Stimulated activated naive CD8-positive, alpha-beta T cell treated with anti-CD3 and anti-CD28 coated beads, Interleukin-15, amount 100 ng/mL, for 72 hours (primary cell): ENCODE measurements at regions not wholly inside any gene's neighbourhood (a gene's known extent, or its start where the extent isn't known, plus 50 kb on each side); places are given as distances from the start of the nearest gene placed in this dataset.
"Not testable (repeated sequence)": the region's sequence is repeated elsewhere in the genome, so short reads cannot be mapped to it uniquely, and the experiment has no call there.

Source experiments
- ATAC-seq: fragments of 150-1000 bp; cut with Tn5 transposase; 2 replicates; pipeline ENCODE4 v1.10.0; 2021; ENCODE audit warnings: mild to moderate bottlenecking, moderate library complexity
- DNase-seq, 2 donors: peaks; one replicate each; pipeline ENCODE4 v3.0.0; 2021 to 2022
- H3K27ac Mint-ChIP-seq, 2 donors: one replicate each; pipeline ENCODE4 v1.8.0; 2022; ENCODE audit warnings: mild to moderate bottlenecking in 2 of 2, mixed read lengths in 2 of 2, moderate library complexity in 2 of 2
- H3K27me3 Mint-ChIP-seq: one replicate; pipeline ENCODE4 v1.8.0; 2022; ENCODE audit warnings: mixed read lengths
- H3K4me1 Mint-ChIP-seq: one replicate; pipeline ENCODE4 v1.8.0; 2022; ENCODE audit warnings: mild to moderate bottlenecking, mixed read lengths
- H3K4me3 Mint-ChIP-seq, 2 donors: one replicate each; pipeline ENCODE4 v1.8.0; 2022; ENCODE audit warnings: mild to moderate bottlenecking in 2 of 2, mixed read lengths in 2 of 2, moderate library complexity in 1 of 2
- H3K9me3 Mint-ChIP-seq, 2 donors: one replicate each; pipeline ENCODE4 v1.8.0; 2022; ENCODE audit warnings: mixed read lengths in 2 of 2

DNA sequence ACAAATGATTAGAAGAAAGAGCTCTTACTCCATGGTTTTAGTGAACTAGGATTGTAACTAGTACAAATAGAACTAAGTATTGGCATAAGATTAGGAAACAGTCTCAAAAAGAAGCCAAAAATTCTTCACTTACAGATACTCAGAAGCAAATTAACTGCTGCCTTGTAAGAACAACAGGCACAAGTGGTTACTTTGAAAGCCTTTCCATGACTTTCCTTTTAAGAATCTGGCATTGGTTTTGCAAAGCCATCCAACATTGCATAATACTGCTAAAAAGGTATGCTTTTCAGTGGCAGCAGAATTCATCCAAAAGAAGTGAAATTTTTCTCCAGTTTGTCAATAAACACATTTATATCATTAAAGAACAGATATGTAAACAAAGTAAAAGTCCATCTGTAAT lies 126.8 kb upstream of the ODAD2 start:
- H3K4me3 Mint-ChIP-seq: no peak overlapping the region
- H3K27me3 Mint-ChIP-seq: no peaks in the 10 kb centered on the region
- ATAC-seq (no peak), DNase-seq (no peak)
- no peak overlapping the region for H3K27ac Mint-ChIP-seq
- peaks cover 40% of the 10 kb centered on the region for H3K4me1 Mint-ChIP-seq
- H3K9me3 Mint-ChIP-seq: peaks cover 20 to 21% of the 10 kb centered on the region in 2 donors

DNA sequence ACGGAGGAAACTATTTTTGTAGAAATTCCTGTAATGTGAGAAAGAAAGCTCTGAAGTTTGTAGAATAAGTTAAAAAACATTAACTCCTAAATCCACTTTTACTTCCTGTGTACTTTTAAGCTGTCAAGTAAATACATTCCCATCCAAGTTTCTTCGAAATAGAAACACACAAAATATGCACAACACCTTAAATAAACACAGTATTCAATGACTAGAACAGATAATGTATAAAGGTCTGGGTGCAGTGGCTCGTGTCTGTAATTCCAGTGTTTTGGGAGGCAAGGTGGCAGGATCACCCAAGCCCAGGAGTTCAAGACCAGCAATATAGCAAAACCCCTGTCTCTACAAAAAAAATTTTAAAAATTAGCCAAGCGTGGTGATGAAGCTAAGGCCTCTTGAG lies 121.9 kb upstream of the ODAD2 start:
- ATAC-seq: no peak

GRCh38 chr10:28120043-28120749 lies 121.3 kb upstream of the ODAD2 start:
- DNase-seq (peak; percentile 20 to 22), ATAC-seq (peak; percentile 39)
- Mint-ChIP-seq H3K9me3 (no peaks in the 10 kb centered on the region), H3K4me1 (peaks cover 60% of the 10 kb centered on the region), H3K27ac (peak overlapping the region; percentile 86 to 99), H3K4me3 (peak overlapping the region; percentile 29 to 59), H3K27me3 (no peaks in the 10 kb centered on the region)

More for the DNA sequence above, 121.9 kb upstream of the ODAD2 start:
- Mint-ChIP-seq H3K27ac (peak overlapping the region; percentile 86 to 99), H3K4me3 (no peak overlapping the region), H3K4me1 (peaks cover 60% of the 10 kb centered on the region), H3K27me3 (no peaks in the 10 kb centered on the region), H3K9me3 (no peaks in the 10 kb centered on the region)
- no peak for DNase-seq

GRCh38 chr10:28118985-28119628 lies 120.2 kb upstream of the ODAD2 start:
- peak overlapping the region; percentile 45 to 59 for H3K4me3 Mint-ChIP-seq
- H3K9me3 Mint-ChIP-seq: no peaks in the 10 kb centered on the region
- peak overlapping the region; percentile 86 to 99 for H3K27ac Mint-ChIP-seq
- no peaks in the 10 kb centered on the region for H3K27me3 Mint-ChIP-seq
- H3K4me1 Mint-ChIP-seq: peaks cover 57% of the 10 kb centered on the region
- ATAC-seq (peak; percentile 54), DNase-seq (no peak)

- no peaks in the 10 kb centered on the region for H3K27me3 Mint-ChIP-seq
- H3K4me3 Mint-ChIP-seq: no peak overlapping the region
These were observed 114.3 kb upstream of the ODAD2 start for GRCh38 chr10:28113202-28113601.

GRCh38 chr10:28111712-28112111 lies 112.8 kb upstream of the ODAD2 start:
- H3K9me3 Mint-ChIP-seq: no peaks in the 10 kb centered on the region
- H3K27ac Mint-ChIP-seq: no peak overlapping the region
- no peak for ATAC-seq
- H3K27me3 Mint-ChIP-seq: no peaks in the 10 kb centered on the region
- peaks cover 13% of the 10 kb centered on the region for H3K4me1 Mint-ChIP-seq
- DNase-seq: no peak
- H3K4me3 Mint-ChIP-seq: no peak overlapping the region

More at GRCh38 chr10:28113202-28113601, 114.3 kb upstream of the ODAD2 start:
- ATAC-seq (no peak), DNase-seq (no peak)
- no peaks in the 10 kb centered on the region for H3K9me3 Mint-ChIP-seq
- peaks cover 22% of the 10 kb centered on the region for H3K4me1 Mint-ChIP-seq
- peak overlapping the region in 1 of 2 donors; percentile 56 for H3K27ac Mint-ChIP-seq

DNA sequence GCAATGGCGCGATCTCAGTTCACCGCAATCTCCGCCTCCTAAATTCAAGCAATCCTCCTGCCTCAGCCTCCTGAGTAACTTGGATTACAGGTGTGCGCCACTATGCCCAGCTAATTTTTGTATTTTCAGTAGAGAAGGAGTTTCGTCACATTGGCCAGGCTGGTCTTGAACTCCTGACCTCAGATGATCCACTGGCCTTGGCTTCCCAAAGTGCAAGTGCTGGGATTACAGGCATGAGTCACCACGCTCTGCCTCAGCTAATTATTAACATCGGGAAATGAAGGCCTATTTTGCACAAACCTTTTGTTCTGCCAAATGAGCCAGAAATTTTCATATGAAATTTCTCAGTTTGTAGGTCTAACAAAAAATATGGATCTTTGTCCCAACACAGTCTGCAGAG lies 106.7 kb upstream of the ODAD2 start:
- ATAC-seq (no peak), DNase-seq (no peak)
- no peaks in the 10 kb centered on the region for H3K4me1 Mint-ChIP-seq
- no peaks in the 10 kb centered on the region for H3K9me3 Mint-ChIP-seq
- H3K27me3 Mint-ChIP-seq: no peaks in the 10 kb centered on the region
- H3K27ac Mint-ChIP-seq: no peak overlapping the region
- no peak overlapping the region for H3K4me3 Mint-ChIP-seq

DNA sequence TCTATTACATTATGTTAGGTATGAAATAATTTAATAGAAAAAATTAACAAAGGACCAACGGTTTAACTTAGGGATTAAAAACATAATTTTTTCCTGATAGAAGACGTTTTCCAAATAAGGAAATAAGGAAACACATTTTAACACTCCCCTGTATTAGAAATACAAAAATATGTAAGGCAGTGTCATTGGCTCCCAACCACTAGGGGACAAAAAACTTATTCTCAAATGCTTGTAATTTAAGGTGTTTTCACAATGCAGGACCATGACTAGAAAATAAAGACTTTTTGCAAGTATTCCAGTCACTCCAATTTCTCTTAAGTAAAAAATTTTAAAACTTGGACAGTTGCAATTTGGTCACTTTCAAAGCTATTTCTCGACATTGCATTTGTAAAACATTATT lies 98.8 kb upstream of the ODAD2 start:
- no peak overlapping the region for H3K4me3 Mint-ChIP-seq
- no peak overlapping the region for H3K27ac Mint-ChIP-seq
- no peaks in the 10 kb centered on the region for H3K4me1 Mint-ChIP-seq
- no peaks in the 10 kb centered on the region for H3K9me3 Mint-ChIP-seq
- H3K27me3 Mint-ChIP-seq: no peaks in the 10 kb centered on the region
- DNase-seq (no peak), ATAC-seq (no peak)

DNA sequence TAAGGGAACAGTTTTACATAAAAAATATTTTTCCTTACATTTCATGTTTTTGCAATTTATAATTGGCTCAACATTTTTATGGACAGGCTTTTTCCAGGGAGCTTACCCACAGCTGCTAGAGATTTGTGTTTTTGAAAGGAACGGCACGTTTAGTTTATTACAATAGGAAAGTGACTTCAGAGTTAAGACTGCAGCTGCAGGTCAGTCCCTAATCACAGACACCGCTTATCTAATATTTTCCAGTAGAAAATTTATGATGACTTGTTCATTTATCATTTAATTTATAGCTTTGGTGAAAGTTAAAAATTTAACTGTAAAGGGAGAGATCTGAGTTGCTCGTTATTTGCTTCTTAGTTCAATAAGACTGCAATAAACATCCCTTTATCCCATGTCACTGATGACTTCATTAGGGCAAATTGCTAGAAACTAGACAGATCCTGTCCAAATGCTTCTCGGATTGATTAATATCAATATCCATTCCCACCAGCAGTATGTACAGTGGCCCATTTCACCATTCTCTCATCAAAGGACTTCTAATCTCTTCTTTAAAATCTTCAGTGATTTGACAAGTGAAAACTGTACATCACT lies 97.0 kb upstream of the ODAD2 start:
- no peak for DNase-seq
- no peaks in the 10 kb centered on the region for H3K9me3 Mint-ChIP-seq
- peaks cover 6% of the 10 kb centered on the region for H3K4me1 Mint-ChIP-seq
- no peak for ATAC-seq
- H3K27ac Mint-ChIP-seq: no peak overlapping the region
- H3K27me3 Mint-ChIP-seq: no peaks in the 10 kb centered on the region
- no peak overlapping the region for H3K4me3 Mint-ChIP-seq

DNA sequence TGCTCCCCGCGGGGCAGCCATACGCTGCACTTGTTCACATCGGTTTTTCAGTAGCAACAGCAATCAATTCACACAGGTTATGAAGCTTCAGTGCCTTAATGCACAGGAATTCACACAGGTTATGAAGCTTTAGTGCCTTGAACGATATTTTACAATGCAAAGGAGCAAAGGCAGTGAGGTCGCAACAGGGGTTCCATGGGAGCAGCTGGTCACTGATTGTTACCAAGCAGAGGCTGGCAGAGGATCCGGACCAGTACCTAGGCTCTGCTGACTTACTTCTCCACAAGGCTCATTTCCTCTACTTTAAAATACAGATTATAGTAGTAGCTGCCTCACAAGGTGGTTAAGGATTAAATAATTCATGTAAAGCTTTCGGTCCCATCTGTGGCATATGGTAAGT lies 95.2 kb upstream of the ODAD2 start:
- Mint-ChIP-seq H3K4me1 (peaks cover 10% of the 10 kb centered on the region), H3K27me3 (no peaks in the 10 kb centered on the region), H3K4me3 (no peak overlapping the region), H3K9me3 (no peaks in the 10 kb centered on the region), H3K27ac (no peak overlapping the region)
- ATAC-seq (no peak), DNase-seq (no peak)

- H3K27me3 Mint-ChIP-seq: no peaks in the 10 kb centered on the region
- DNase-seq (no peak), ATAC-seq (no peak)
- H3K4me3 Mint-ChIP-seq: no peak overlapping the region
- H3K27ac Mint-ChIP-seq: no peak overlapping the region
- peaks cover 26% of the 10 kb centered on the region for H3K4me1 Mint-ChIP-seq
- peaks cover 10 to 14% of the 10 kb centered on the region in 2 donors for H3K9me3 Mint-ChIP-seq
These were observed 93.0 kb upstream of the ODAD2 start for GRCh38 chr10:28091913-28092312.

- DNase-seq (no peak), ATAC-seq (no peak)
- H3K27me3 Mint-ChIP-seq: no peaks in the 10 kb centered on the region
- H3K27ac Mint-ChIP-seq: no peak overlapping the region
- peaks cover 16 to 24% of the 10 kb centered on the region in 2 donors for H3K9me3 Mint-ChIP-seq
- H3K4me3 Mint-ChIP-seq: no peak overlapping the region
- H3K4me1 Mint-ChIP-seq: peaks cover 26% of the 10 kb centered on the region
These were observed 91.6 kb upstream of the ODAD2 start for GRCh38 chr10:28090506-28090905.

- peak overlapping the region; percentile 56 to 73 for H3K27ac Mint-ChIP-seq
These were observed 90.6 kb upstream of the ODAD2 start for GRCh38 chr10:28089467-28089866.

GRCh38 chr10:28087661-28088351 lies 88.9 kb upstream of the ODAD2 start:
- peak in 1 of 2 donors; percentile 24 for DNase-seq
- peak overlapping the region; percentile 97 to 98 for H3K27ac Mint-ChIP-seq
- no peaks in the 10 kb centered on the region for H3K27me3 Mint-ChIP-seq
- H3K4me1 Mint-ChIP-seq: peaks cover 26% of the 10 kb centered on the region
- ATAC-seq: peak; percentile 93
- peak overlapping the region; percentile 25 to 62 for H3K4me3 Mint-ChIP-seq
- H3K9me3 Mint-ChIP-seq: peaks cover 19 to 25% of the 10 kb centered on the region in 2 donors

More at GRCh38 chr10:28089467-28089866, 90.6 kb upstream of the ODAD2 start:
- H3K4me1 Mint-ChIP-seq: peaks cover 26% of the 10 kb centered on the region
- ATAC-seq (no peak), DNase-seq (no peak)
- peaks cover 19 to 25% of the 10 kb centered on the region in 2 donors for H3K9me3 Mint-ChIP-seq
- no peak overlapping the region for H3K4me3 Mint-ChIP-seq
- no peaks in the 10 kb centered on the region for H3K27me3 Mint-ChIP-seq

DNA sequence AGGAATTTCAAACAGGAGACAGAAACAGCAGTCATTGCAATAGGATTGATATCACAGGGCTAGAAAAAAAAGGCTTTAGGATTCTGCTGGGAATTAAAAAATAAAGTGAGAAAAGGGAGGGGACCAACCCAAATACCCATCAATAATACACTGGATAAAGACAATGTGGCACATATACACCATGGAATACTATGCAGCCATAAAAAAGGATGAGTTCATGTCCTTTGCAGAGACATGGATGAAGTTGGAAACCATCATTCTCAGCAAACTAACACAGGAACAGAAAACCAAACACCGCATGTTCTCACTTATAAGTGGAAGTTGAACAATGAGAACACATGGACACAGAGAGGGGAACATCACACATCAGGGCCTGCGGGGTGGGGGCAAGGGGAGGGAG lies 86.9 kb upstream of the ODAD2 start:
- not testable (repeated sequence) for H3K27ac Mint-ChIP-seq, H3K27me3 Mint-ChIP-seq

More for the DNA sequence above, 86.9 kb upstream of the ODAD2 start:
- Mint-ChIP-seq H3K9me3 (peaks cover 19 to 25% of the 10 kb centered on the region in 2 donors), H3K4me1 (peaks cover 19% of the 10 kb centered on the region)
- H3K4me3 Mint-ChIP-seq, DNase-seq, ATAC-seq: not testable (repeated sequence)
